ENCODE measurements at regions not wholly inside any gene's neighbourhood (a gene's known extent, or its start where the extent isn't known, plus 50 kb on each side); places are given as distances from the start of the nearest gene placed in this dataset.

DNA sequence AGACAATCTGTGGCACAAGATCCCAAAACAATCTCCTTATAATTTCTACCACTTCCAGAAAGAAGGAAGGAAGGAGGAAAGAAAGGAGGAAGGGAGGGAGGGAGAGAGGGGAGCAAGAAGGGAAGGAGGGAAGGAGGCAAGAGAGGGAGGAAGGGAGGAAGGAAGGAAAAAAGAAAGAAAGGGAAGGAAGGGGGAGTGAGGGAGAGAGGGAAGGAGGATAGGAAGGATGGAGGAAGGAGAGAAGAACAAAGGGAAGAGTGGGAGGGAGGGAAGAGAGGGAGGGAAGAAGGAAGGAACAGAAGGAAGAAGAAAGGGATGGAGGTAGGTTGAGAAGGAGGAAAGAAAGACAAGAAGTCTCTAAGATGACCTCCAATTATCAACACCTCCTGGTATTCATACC is 185.5 kb upstream of the NFE2L3 start:
- DNase-seq (ENCODE audit: low spot score in 2 of 2), result no peak
- H3K4me3 ChIP-seq (ENCODE audit: low read depth, poor library complexity, severe bottlenecking), result no peak overlapping the region
- intact Hi-C loops (cut with DNase I; ENCODE audit: low total_unique reads), result no loop called here
- TF ChIP-seq, protein P1, sequence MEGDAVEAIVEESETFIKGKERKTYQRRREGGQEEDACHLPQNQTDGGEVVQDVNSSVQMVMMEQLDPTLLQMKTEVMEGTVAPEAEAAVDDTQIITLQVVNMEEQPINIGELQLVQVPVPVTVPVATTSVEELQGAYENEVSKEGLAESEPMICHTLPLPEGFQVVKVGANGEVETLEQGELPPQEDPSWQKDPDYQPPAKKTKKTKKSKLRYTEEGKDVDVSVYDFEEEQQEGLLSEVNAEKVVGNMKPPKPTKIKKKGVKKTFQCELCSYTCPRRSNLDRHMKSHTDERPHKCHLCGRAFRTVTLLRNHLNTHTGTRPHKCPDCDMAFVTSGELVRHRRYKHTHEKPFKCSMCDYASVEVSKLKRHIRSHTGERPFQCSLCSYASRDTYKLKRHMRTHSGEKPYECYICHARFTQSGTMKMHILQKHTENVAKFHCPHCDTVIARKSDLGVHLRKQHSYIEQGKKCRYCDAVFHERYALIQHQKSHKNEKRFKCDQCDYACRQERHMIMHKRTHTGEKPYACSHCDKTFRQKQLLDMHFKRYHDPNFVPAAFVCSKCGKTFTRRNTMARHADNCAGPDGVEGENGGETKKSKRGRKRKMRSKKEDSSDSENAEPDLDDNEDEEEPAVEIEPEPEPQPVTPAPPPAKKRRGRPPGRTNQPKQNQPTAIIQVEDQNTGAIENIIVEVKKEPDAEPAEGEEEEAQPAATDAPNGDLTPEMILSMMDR (IDR thresholded peaks at IDR 0.05), result no peak
- no peak for TF ChIP-seq POLR2A (IDR thresholded peaks at IDR 0.05)

DNA sequence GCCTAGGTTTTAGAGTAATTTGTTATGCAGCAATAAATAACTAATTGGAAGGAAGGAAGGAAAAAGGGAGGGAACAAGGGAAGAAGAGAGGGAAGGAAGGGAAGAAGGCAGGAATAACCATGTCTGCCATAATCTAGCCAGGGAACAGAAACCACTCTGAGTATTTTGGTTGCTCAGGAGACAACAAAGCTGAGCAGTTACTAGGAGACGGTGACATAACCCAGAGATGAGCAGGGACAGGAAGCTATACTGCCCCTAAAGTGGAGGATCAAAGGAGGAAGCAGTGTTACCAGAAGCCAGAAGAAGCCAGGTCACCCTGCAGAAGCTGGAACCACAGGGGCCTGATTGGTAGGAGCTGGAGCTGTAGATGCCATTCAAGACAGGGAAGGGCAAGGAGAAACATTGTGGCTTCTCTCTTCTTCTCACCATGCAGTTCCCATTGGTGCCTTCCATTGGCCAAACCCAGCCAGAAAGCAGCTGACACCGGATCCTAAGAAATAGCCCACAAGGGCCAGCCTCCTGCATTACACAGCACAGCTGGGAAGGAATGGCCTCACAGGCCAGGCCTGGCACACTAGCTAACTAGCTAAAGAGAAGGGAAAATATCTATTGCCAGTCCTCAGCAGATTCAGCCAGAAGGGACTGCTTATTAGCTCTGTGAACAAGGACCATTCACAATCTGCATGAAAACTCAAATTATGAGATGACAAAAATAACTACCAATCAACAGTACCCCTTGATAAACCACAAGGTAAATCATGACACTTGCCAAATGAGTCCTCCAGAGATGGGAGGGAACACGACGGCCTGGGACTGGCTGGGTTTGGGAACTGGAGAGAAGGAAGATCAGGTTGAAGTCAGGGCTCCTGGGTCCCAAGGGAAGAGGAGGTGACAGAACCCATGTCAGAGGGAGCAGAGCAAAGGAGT is 184.5 kb upstream of the NFE2L3 start:
- no peak for TF ChIP-seq POLR2A (IDR thresholded peaks at IDR 0.05)
- intact Hi-C loops (cut with DNase I; ENCODE audit: low total_unique reads), result no loop called here
- WGBS, 2 donors, result 74 to 92% methylated on average over 4 of the region's 4 CpGs
- DNase-seq (ENCODE audit: low spot score in 2 of 2), result no peak
- H3K4me3 ChIP-seq (ENCODE audit: low read depth, poor library complexity, severe bottlenecking), result no peak overlapping the region

DNA sequence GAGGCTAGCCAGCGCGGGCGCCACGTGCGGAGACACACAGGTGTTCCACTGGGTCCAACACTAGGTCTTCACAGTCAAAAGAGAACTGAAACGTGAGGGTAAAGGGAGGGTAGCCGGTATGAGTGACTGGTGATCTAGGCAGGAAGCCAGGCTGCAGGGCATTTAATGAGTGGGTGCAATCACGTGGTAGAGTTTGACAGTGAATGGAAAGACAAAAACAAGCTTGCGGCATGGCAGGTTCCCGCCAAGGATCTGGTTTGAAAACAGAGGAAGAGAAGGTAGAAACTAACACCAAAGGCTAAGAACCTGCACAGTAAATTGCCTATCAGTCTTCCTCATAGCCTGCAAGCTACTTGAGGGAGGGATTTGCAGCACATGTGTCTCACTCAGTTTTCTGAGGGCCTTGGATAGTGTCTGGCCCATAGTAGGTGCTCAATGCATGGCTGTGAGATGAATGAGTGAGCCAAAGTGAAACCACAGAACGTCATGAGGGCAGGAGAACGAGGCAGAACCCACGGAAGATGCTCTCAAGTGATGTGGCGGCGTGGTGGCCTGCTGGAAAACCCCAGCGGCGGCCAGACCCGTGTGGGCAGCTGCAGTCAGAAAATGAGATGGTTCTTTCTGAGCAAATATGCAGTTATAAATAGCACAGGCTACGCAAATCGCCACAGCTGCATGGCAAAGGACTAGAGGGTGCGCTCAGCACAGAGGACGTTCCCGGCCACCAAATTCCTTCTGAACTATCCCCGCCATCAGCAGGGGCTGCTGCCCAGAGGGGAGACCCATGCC is 183.6 kb upstream of the NFE2L3 start:
- no peak for DNase-seq (ENCODE audit: low spot score in 2 of 2)
- 79 to 81% methylated on average over 24 of the region's 24 CpGs for WGBS, 2 donors
- TF ChIP-seq, protein P1 (IDR thresholded peaks at IDR 0.05), result no peak
- TF ChIP-seq POLR2A (IDR thresholded peaks at IDR 0.05), result no peak
- intact Hi-C loops (cut with DNase I; ENCODE audit: low total_unique reads), result no loop called here
- no peak overlapping the region for H3K4me3 ChIP-seq (ENCODE audit: low read depth, poor library complexity, severe bottlenecking)

DNA sequence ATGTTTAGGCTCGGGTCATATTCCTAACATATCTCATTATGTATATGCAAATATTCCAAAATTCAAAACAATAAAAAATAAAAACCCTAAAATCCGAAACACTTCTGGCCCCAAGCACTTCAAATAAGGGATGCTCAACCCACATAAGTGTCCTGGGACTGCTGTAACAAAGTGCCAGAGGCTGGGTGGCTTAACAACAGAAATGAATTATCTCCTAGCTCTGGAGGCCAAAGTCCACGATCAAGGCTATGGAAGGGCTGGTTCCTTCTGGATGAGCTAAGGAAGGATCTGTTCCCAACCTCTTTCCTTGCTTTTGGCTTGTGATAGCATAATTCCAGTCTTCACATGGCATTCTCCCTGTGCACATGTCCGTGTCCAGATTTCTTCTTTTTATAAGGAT is 181.6 kb upstream of the NFE2L3 start:
- 82 to 84% methylated on average over 4 of the region's 4 CpGs for WGBS, 2 donors
- no peak overlapping the region for H3K4me3 ChIP-seq (ENCODE audit: low read depth, poor library complexity, severe bottlenecking)
- no peak for TF ChIP-seq POLR2A (IDR thresholded peaks at IDR 0.05)
- TF ChIP-seq, protein P1 (IDR thresholded peaks at IDR 0.05), result no peak
- intact Hi-C loops (cut with DNase I; ENCODE audit: low total_unique reads), result no loop called here
- DNase-seq (ENCODE audit: low spot score in 2 of 2), result no peak

DNA sequence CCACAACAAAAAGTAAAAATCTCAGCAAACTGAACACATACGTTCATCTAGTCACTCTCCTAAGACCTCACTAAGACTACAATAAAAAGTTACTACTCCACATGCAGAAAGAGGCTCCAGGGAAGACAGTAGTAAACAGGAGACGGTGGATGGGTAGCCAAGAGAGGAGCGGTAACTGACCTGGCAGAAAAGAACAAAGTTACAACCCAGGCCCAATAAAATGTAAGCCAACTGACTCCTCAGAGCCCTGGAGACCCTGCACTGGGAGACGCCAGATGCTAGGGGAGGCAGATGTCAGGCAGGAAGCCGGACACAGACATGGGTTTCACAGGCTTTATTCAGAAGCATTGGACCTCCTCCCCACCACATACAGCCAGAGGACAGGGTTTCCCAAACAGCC is 181.1 kb upstream of the NFE2L3 start:
- DNase-seq (ENCODE audit: low spot score in 2 of 2), result no peak
- no peak overlapping the region for H3K4me3 ChIP-seq (ENCODE audit: low read depth, poor library complexity, severe bottlenecking)
- intact Hi-C loops (cut with DNase I; ENCODE audit: low total_unique reads), result no loop called here
- TF ChIP-seq, protein P1 (IDR thresholded peaks at IDR 0.05), result no peak
- no peak for TF ChIP-seq POLR2A (IDR thresholded peaks at IDR 0.05)
- 66 to 70% methylated on average over 5 of the region's 5 CpGs for WGBS, 2 donors

DNA sequence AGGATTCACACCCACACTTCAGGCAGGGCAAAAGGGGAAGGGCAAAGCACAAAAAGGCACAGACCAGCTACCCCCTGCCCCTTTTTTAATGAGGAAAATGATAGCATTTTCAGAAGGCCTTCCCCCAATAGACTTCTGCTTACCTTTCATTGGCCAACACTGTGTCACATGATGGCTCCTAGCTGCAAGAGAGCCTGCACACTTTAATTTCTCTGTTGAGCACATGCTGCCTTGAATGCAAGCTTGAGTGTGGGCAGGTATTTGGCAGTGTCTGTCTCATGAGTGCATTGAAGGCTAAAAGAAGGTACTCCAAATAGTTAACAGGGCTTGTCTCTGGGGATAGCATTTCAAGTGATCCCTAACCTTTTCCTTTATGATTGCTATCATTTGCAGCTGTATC is 175.4 kb upstream of the NFE2L3 start:
- DNase-seq (ENCODE audit: low spot score in 2 of 2), result no peak
- no peak for TF ChIP-seq POLR2A (IDR thresholded peaks at IDR 0.05)
- TF ChIP-seq, protein P1 (IDR thresholded peaks at IDR 0.05), result no peak
- no peak overlapping the region for H3K4me3 ChIP-seq (ENCODE audit: low read depth, poor library complexity, severe bottlenecking)
- intact Hi-C loops (cut with DNase I; ENCODE audit: low total_unique reads), result no loop called here
